ENCODE measurements at regions not wholly inside any gene's neighbourhood (a gene's known extent, or its start where the extent isn't known, plus 50 kb on each side); places are given as distances from the start of the nearest gene placed in this dataset.

GRCh38 chr5:71932131-71932654, 175.1 kb upstream of the MAP1B start:
- TF ChIP-seq GATA2 (IDR thresholded peaks at IDR 0.05; ENCODE audit: low read depth, low read length) (no peak), GATA3 (IDR thresholded peaks at IDR 0.05; ENCODE audit: low read depth, low read length) (no peak)

Data from SH-SY5Y (cell line).